HCT116 (cell line): ENCODE measurements at regions not wholly inside any gene's neighbourhood (a gene's known extent, or its start where the extent isn't known, plus 50 kb on each side); places are given as distances from the start of the nearest gene placed in this dataset.

Experiments used
- ATAC-seq: fragments of 200-7000 bp; cut with Tn5 transposase; 2 replicates; pipeline ENCODE4 v1.9.1; 2020; ENCODE audit warnings: mild to moderate bottlenecking, moderate library complexity
- BruUV-seq: library from RNA; stranded (reverse); fragments of 400-500 nt; replicated peaks from 2 replicates; lab custom pipeline; 2021; lab: Mats Ljungman, UMichigan
- CTCF ChIA-PET: fragments of 300-600 bp; sonication (Branson Sonifier 250); formaldehyde crosslinking; loops from one replicate; lab custom pipeline; 2021; ENCODE audit warnings: antibody characterized with exemption; lab: Charles Lee
- POLR2A ChIA-PET: fragments of 300-600, 350-600 bp; sonication (Branson Sonifier 250); formaldehyde crosslinking; loops from one replicate; lab custom pipeline; 2021; ENCODE audit warnings: antibody characterized with exemption; lab: Charles Lee
- RAD21 ChIA-PET, 2 experiments: fragments of 300-600 bp; sonication (Branson Sonifier 250); formaldehyde crosslinking; loops; one replicate each; lab custom pipeline; 2023; ENCODE audit warnings: low total read pairs in 2 of 2; ENCODE audit not compliant: uncharacterized antibody in 2 of 2, unreplicated experiment in 2 of 2, low non-redundant PET in 1 of 2; lab: Charles Lee
- DNase-seq: peaks from one replicate; pipeline ENCODE4 v3.0.0-alpha.2; 2010; ENCODE audit warnings: low read depth, low spot score
- H2AFZ ChIP-seq: fragments of 200-600 bp; shearing (Covaris generic), sonication (generic); 2 replicates; pipeline ENCODE4 v1.6.1; 2017; ENCODE audit warnings: low read depth, mixed run types, mixed read lengths, antibody characterized with exemption, low read length; ENCODE audit not compliant: poor library complexity, severe bottlenecking
- H3K27ac ChIP-seq: 2 replicates; pipeline ENCODE4 v1.5.1; 2012; ENCODE audit warnings: low read depth, low read length
- H3K27me3 ChIP-seq: fragments of 200-600 bp; sonication (generic); 2 replicates; pipeline ENCODE4 v1.6.1; 2016; ENCODE audit warnings: mixed run types, low read length, mixed read lengths; ENCODE audit not compliant: insufficient read depth
- H3K36me3 ChIP-seq, 2 experiments: fragments of 200-500 bp in 1 of 2; fragments of 200-600 bp in 1 of 2; sonication (Bioruptor generic) in 1 of 2; sonication (generic) in 1 of 2; 2 replicates each; pipeline versions ENCODE4 v1.5.1 to v1.6.1; 2014 to 2016; ENCODE audit warnings: low read length in 2 of 2, inconsistent platforms in 1 of 2, mixed read lengths in 1 of 2, mixed run types in 1 of 2; ENCODE audit not compliant: insufficient read depth in 2 of 2, control insufficient read depth in 1 of 2
- H3K4me1 ChIP-seq, 2 experiments: fragments of 200-600 bp in 1 of 2; sonication (generic) in 1 of 2; 2 replicates each; pipeline versions ENCODE4 v1.5.1 to v1.6.1; 2012 to 2017; ENCODE audit warnings: low read length in 2 of 2, inconsistent platforms in 1 of 2, mild to moderate bottlenecking in 1 of 2, mixed read lengths in 1 of 2, mixed run types in 1 of 2, moderate library complexity in 1 of 2; ENCODE audit not compliant: insufficient read depth in 2 of 2, control insufficient read depth in 1 of 2
- H3K4me2 ChIP-seq: fragments of 200-600 bp; sonication (generic); 2 replicates; pipeline ENCODE4 v1.6.1; 2017; ENCODE audit warnings: mixed run types, low read length, mixed read lengths
- H3K4me3 ChIP-seq, 2 experiments: fragments of 200-600 bp in 1 of 2; sonication (generic) in 1 of 2; replicated peaks in 1 of 2; 2 replicates each; pipeline ENCODE4 v1.5.1; 2011 to 2016; ENCODE audit warnings: low read length in 2 of 2, control low read depth in 1 of 2, low read depth in 1 of 2, mild to moderate bottlenecking in 1 of 2, mixed read lengths in 1 of 2, mixed run types in 1 of 2
- H3K79me2 ChIP-seq: fragments of 200-600 bp; sonication (generic); 2 replicates; pipeline ENCODE4 v1.6.1; 2017; ENCODE audit warnings: mild to moderate bottlenecking, mixed run types, low read length, moderate library complexity, mixed read lengths; ENCODE audit not compliant: insufficient read depth
- H3K9ac ChIP-seq: fragments of 200-600 bp; sonication (generic); 2 replicates; pipeline ENCODE4 v1.6.1; 2016; ENCODE audit warnings: low read length, mixed read lengths
- H3K9me2 ChIP-seq: fragments of 200-600 bp; sonication (generic), shearing (Covaris generic); 2 replicates; pipeline ENCODE4 v1.6.1; 2017; ENCODE audit warnings: mixed run types, mild to moderate bottlenecking, moderate library complexity; ENCODE audit not compliant: insufficient read depth
- H3K9me3 ChIP-seq, 2 experiments: fragments of 200-500 bp in 1 of 2; fragments of 200-600 bp in 1 of 2; sonication (Bioruptor generic) in 1 of 2; sonication (generic) in 1 of 2; 2 replicates each; pipeline ENCODE4 v1.6.1; 2014 to 2017; ENCODE audit warnings: low read length in 2 of 2, mixed read lengths in 2 of 2, inconsistent platforms in 1 of 2, low read depth in 1 of 2, mild to moderate bottlenecking in 1 of 2, mixed run types in 1 of 2, moderate library complexity in 1 of 2; ENCODE audit not compliant: control insufficient read depth in 1 of 2, insufficient read depth in 1 of 2
- H4K20me1 ChIP-seq: fragments of 200-600 bp; sonication (generic), shearing (Covaris generic); 2 replicates; pipeline ENCODE4 v1.6.1; 2017; ENCODE audit warnings: mixed run types, mild to moderate bottlenecking, moderate library complexity; ENCODE audit not compliant: insufficient read depth
- CTCF ChIP-seq, 3 experiments: fragments of 200-600 bp in 1 of 3; sonication (generic) in 1 of 3; IDR thresholded peaks in 2 of 3; conservative IDR thresholded peaks in 1 of 3; 2 replicates each; pipeline ENCODE4 v1.5.1; 2012 to 2017; ENCODE audit warnings: low read depth in 2 of 3, low read length in 2 of 3, antibody characterized with exemption in 1 of 3, borderline replicate concordance in 1 of 3, control low read depth in 1 of 3, mild to moderate bottlenecking in 1 of 3, mixed read lengths in 1 of 3, mixed run types in 1 of 3, moderate library complexity in 1 of 3; ENCODE audit not compliant: insufficient read depth in 1 of 3
- EGR1 ChIP-seq: IDR thresholded peaks from 2 replicates; pipeline ENCODE4 v1.6.1; 2012; ENCODE audit warnings: low read depth
- EZH2 ChIP-seq: fragments of 200-600 bp; sonication (generic); IDR thresholded peaks from 2 replicates; pipeline ENCODE4 v1.6.1; 2017; ENCODE audit warnings: antibody characterized with exemption, mixed run types
- EZH2phosphoT487 ChIP-seq: fragments of 200-600 bp; IDR thresholded peaks from 2 replicates; pipeline ENCODE4 v1.6.1; 2018; ENCODE audit warnings: antibody characterized with exemption, borderline replicate concordance
- SP1 ChIP-seq: IDR thresholded peaks from 2 replicates; pipeline ENCODE4 v1.6.1; 2012; ENCODE audit warnings: low read depth
- ZFX ChIP-seq: fragments of 450-650 bp; IDR thresholded peaks from 2 replicates; pipeline ENCODE4 v1.6.1; 2017
- ZNF274 ChIP-seq: fragments of 200-500 bp; sonication (Bioruptor generic); IDR thresholded peaks from 2 replicates; pipeline ENCODE4 v1.6.1; 2014; ENCODE audit warnings: mild to moderate bottlenecking, low read depth, low read length, inconsistent platforms
- intact Hi-C: fragments of 100-400 bp; cut with micrococcal nuclease; formaldehyde crosslinking; loops from 2 replicates; pipeline ENCODE4 v1.10.0; 2022
- TF ChIP-seq, protein P1 (sequence below): IDR thresholded peaks from 2 replicates; pipeline ENCODE4 v1.6.1; 2011; ENCODE audit warnings: mild to moderate bottlenecking, low read length, moderate library complexity; ENCODE audit not compliant: insufficient replicate concordance; ENCODE audit errors: extremely low read depth

- intact Hi-C loops = no loop called here
- CTCF ChIA-PET = no interaction called here
- Histone ChIP-seq H3K9me3 (peaks cover 3 to 40% of the 10 kb centered on the region in 2 experiments; a peak in 2 of 4 replicates), H3K79me2 (no peaks in the 10 kb centered on the region), H3K27me3 (no peaks in the 10 kb centered on the region), H3K9ac (no peak overlapping the region), H3K27ac (no peak overlapping the region), H3K4me2 (no peak overlapping the region), H3K4me3 (no peak overlapping the region), H3K9me2 (no peaks in the 10 kb centered on the region), H2AFZ (no peak overlapping the region), H4K20me1 (no peaks in the 10 kb centered on the region), H3K4me1 (no peaks in the 10 kb centered on the region), H3K36me3 (no peaks in the 10 kb centered on the region)
- no peak for TF ChIP-seq ZNF274
- no peak for TF ChIP-seq EGR1
- no peak for TF ChIP-seq ZFX
- no peak for TF ChIP-seq EZH2phosphoT487
- no peak for TF ChIP-seq CTCF (IDR thresholded peaks at IDR 0.05 in 2 of 3, conservative IDR thresholded peaks at IDR 0.05 in 1 of 3; ENCODE audit: borderline replicate concordance in 1 of 3, insufficient read depth in 1 of 3, low read depth in 2 of 3, low read length in 2 of 3)
- TF ChIP-seq SP1 = no peak
- no peak for TF ChIP-seq EZH2
- TF ChIP-seq, protein P1, sequence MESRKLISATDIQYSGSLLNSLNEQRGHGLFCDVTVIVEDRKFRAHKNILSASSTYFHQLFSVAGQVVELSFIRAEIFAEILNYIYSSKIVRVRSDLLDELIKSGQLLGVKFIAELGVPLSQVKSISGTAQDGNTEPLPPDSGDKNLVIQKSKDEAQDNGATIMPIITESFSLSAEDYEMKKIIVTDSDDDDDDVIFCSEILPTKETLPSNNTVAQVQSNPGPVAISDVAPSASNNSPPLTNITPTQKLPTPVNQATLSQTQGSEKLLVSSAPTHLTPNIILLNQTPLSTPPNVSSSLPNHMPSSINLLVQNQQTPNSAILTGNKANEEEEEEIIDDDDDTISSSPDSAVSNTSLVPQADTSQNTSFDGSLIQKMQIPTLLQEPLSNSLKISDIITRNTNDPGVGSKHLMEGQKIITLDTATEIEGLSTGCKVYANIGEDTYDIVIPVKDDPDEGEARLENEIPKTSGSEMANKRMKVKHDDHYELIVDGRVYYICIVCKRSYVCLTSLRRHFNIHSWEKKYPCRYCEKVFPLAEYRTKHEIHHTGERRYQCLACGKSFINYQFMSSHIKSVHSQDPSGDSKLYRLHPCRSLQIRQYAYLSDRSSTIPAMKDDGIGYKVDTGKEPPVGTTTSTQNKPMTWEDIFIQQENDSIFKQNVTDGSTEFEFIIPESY = no peak
- no peak for ATAC-seq
- BruUV-seq = no TSS peak
- no peak for DNase-seq
- POLR2A ChIA-PET = no interaction called here
- RAD21 ChIA-PET = no interaction called here
Observed at GRCh38 chr18:56136105-56136504, 502.3 kb downstream of the TXNL1 start.
